ENCODE measurements at regions not wholly inside any gene's neighbourhood (a gene's known extent, or its start where the extent isn't known, plus 50 kb on each side); places are given as distances from the start of the nearest gene placed in this dataset.

DNA sequence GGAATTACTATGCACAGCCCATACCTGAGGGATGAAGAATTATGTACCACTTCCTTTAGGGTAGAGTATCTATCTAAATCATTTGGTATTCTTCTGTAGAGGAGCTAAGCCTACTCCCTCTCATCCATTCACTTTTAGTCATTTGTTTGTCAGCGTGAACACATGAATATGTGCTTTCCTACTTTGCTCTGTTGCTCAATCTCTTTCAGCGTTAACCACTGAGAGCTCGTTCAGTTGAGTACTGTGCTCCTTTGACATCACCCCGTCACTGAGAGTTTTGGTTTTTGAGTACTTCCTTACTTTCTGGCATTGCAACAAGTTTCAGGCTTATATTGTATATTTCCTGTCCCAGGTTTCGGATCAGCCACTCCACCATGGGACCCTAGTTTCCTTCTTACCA lies 700.6 kb downstream of the NLGN4X start:
- Histone ChIP-seq H3K79me2 (ENCODE audit: control insufficient read depth, low read length) (no peaks in the 10 kb centered on the region), H3F3A (ENCODE audit: control insufficient read depth, insufficient read depth) (no peaks in the 10 kb centered on the region), H3K27ac (ENCODE audit: low read depth, low read length) (no peak overlapping the region), H3K27me3 (ENCODE audit: control insufficient read depth, low read length) (no peaks in the 10 kb centered on the region), H3K36me3 (ENCODE audit: control insufficient read depth, low read length) (no peaks in the 10 kb centered on the region), H3K4me1 (ENCODE audit: control insufficient read depth, low read length) (no peaks in the 10 kb centered on the region), H3K9me2 (replicated peaks; ENCODE audit: control insufficient read depth, low read length) (no peaks in the 10 kb centered on the region), H3K9me3 (ENCODE audit: control insufficient read depth, insufficient read depth, low read length) (no peaks in the 10 kb centered on the region), H4K20me1 (ENCODE audit: control insufficient read depth, insufficient read depth, low read depth, low read length) (no peaks in the 10 kb centered on the region), H3K4me2 (ENCODE audit: low read length) (no peak overlapping the region), H3K4me3 (ENCODE audit: low read length) (no peak overlapping the region)
- TF ChIP-seq, protein P1, sequence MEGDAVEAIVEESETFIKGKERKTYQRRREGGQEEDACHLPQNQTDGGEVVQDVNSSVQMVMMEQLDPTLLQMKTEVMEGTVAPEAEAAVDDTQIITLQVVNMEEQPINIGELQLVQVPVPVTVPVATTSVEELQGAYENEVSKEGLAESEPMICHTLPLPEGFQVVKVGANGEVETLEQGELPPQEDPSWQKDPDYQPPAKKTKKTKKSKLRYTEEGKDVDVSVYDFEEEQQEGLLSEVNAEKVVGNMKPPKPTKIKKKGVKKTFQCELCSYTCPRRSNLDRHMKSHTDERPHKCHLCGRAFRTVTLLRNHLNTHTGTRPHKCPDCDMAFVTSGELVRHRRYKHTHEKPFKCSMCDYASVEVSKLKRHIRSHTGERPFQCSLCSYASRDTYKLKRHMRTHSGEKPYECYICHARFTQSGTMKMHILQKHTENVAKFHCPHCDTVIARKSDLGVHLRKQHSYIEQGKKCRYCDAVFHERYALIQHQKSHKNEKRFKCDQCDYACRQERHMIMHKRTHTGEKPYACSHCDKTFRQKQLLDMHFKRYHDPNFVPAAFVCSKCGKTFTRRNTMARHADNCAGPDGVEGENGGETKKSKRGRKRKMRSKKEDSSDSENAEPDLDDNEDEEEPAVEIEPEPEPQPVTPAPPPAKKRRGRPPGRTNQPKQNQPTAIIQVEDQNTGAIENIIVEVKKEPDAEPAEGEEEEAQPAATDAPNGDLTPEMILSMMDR (IDR thresholded peaks at IDR 0.05; ENCODE audit: low read depth, low read length, poor library complexity, severe bottlenecking) = no peak
- TF ChIP-seq EZH2phosphoT487 (IDR thresholded peaks at IDR 0.05; ENCODE audit: borderline replicate concordance, low read length) = no peak

DNA sequence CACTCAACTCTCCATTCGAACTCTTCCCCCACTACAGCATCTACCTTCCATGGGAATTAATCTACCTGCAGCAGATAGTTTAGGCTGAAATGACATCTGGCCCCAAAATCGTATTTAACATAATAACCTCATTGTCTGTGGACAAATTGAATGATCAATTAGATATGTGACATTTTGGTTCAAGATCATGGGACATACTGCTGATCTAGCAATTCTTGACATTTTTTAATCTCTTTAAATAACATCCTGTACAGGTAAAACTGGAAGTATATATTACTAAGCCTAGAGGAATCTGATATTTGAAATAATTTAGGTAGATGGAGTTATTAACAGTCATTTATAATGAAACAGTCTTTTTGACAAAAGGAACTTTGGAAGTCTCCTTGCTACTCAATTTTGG lies 702.5 kb downstream of the NLGN4X start:
- H3F3A ChIP-seq (ENCODE audit: control insufficient read depth, insufficient read depth) = no peaks in the 10 kb centered on the region
- no peaks in the 10 kb centered on the region for H3K9me2 ChIP-seq (replicated peaks; ENCODE audit: control insufficient read depth, low read length)
- no peaks in the 10 kb centered on the region for H3K4me1 ChIP-seq (ENCODE audit: control insufficient read depth, low read length)
- H3K9me3 ChIP-seq (ENCODE audit: control insufficient read depth, insufficient read depth, low read length) = no peaks in the 10 kb centered on the region
- TF ChIP-seq EZH2phosphoT487 (IDR thresholded peaks at IDR 0.05; ENCODE audit: borderline replicate concordance, low read length) = no peak
- TF ChIP-seq, protein P1 (IDR thresholded peaks at IDR 0.05; ENCODE audit: low read depth, low read length, poor library complexity, severe bottlenecking) = no peak
- H3K36me3 ChIP-seq (ENCODE audit: control insufficient read depth, low read length) = no peaks in the 10 kb centered on the region
- H3K4me2 ChIP-seq (ENCODE audit: low read length) = no peak overlapping the region
- no peak overlapping the region for H3K4me3 ChIP-seq (ENCODE audit: low read length)
- H3K27me3 ChIP-seq (ENCODE audit: control insufficient read depth, low read length) = no peaks in the 10 kb centered on the region
- no peaks in the 10 kb centered on the region for H4K20me1 ChIP-seq (ENCODE audit: control insufficient read depth, insufficient read depth, low read depth, low read length)
- no peaks in the 10 kb centered on the region for H3K79me2 ChIP-seq (ENCODE audit: control insufficient read depth, low read length)
- no peak overlapping the region for H3K27ac ChIP-seq (ENCODE audit: low read depth, low read length)

DNA sequence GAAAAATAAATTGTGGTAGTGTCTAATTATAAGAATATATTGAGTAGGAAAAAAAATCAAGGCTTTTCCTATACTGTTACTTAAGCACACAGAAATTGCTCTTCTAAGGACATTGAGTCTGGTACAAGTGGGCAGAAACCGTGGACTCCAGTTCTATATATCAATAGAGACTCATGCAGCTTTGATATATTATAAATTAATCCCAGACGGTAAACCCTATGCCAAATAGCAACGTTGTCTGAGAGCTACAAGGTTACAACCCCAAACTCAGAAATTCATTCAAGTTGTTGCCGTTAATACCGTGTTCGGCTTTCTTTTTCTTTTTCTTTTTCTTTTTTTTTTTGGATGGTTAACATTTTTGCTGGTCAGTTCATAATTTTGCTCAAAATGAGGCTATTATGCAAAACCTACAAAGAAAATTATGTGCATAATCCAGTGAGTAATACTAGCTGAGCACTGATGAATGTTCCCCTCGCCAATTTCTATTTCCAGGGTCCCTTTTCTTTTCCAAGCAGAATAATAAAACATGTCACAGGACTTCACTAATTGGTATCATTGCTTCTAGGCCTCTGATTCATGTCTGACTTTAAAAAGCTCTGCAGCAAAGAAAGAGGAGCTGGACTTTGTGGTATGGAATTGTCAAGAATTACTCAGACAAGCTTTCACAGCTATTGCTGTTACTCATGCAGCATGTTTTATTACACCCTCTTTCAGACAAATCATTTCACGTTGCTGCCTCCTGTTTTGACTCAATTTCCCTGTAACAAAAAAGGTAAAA lies 737.7 kb downstream of the NLGN4X start:
- no peaks in the 10 kb centered on the region for H3K9me2 ChIP-seq (replicated peaks; ENCODE audit: control insufficient read depth, low read length)
- no peaks in the 10 kb centered on the region for H3F3A ChIP-seq (ENCODE audit: control insufficient read depth, insufficient read depth)
- H3K9me3 ChIP-seq (ENCODE audit: control insufficient read depth, insufficient read depth, low read length) = no peaks in the 10 kb centered on the region
- H3K4me3 ChIP-seq (ENCODE audit: low read length) = no peak overlapping the region
- TF ChIP-seq EZH2phosphoT487 (IDR thresholded peaks at IDR 0.05; ENCODE audit: borderline replicate concordance, low read length) = no peak
- TF ChIP-seq, protein P1 (IDR thresholded peaks at IDR 0.05; ENCODE audit: low read depth, low read length, poor library complexity, severe bottlenecking) = no peak
- no peaks in the 10 kb centered on the region for H4K20me1 ChIP-seq (ENCODE audit: control insufficient read depth, insufficient read depth, low read depth, low read length)
- no peaks in the 10 kb centered on the region for H3K79me2 ChIP-seq (ENCODE audit: control insufficient read depth, low read length)
- no peaks in the 10 kb centered on the region for H3K4me1 ChIP-seq (ENCODE audit: control insufficient read depth, low read length)
- H3K36me3 ChIP-seq (ENCODE audit: control insufficient read depth, low read length) = no peaks in the 10 kb centered on the region
- H3K27me3 ChIP-seq (ENCODE audit: control insufficient read depth, low read length) = no peaks in the 10 kb centered on the region
- H3K27ac ChIP-seq (ENCODE audit: low read depth, low read length) = no peak overlapping the region
- H3K4me2 ChIP-seq (ENCODE audit: low read length) = no peak overlapping the region

All from DOHH2 (cell line).